Gastrocnemius medialis (tissue), 4 donors: ENCODE measurements at regions not wholly inside any gene's neighbourhood (a gene's known extent, or its start where the extent isn't known, plus 50 kb on each side); places are given as distances from the start of the nearest gene placed in this dataset.
"Not testable (repeated sequence)": the region's sequence is repeated elsewhere in the genome, so short reads cannot be mapped to it uniquely, and the experiment has no call there.

Experiments
- ATAC-seq, 2 donors: fragments of 150-250 bp; one replicate each; pipeline ENCODE4 v1.9.1; 2016
- DNase-seq, 2 donors: peaks; one replicate each; pipeline ENCODE4 v3.0.0-alpha.2; 2019
- H3K27ac ChIP-seq, 4 donors: fragments of 200-600 bp; sonication (generic); 1 replicate in 1 of 4; 2 replicates in 3 of 4; pipeline ENCODE4 v1.5.1; 2016 to 2018; ENCODE audit warnings: mild to moderate bottlenecking in 2 of 4, moderate library complexity in 1 of 4
- H3K27me3 ChIP-seq, 3 donors: fragments of 200-600 bp; sonication (generic) in 2 of 3; 1 replicate in 1 of 3; 2 replicates in 2 of 3; pipeline versions ENCODE4 v1.5.1 to v1.6.0; 2016 to 2019; ENCODE audit warnings: mild to moderate bottlenecking in 1 of 3, moderate library complexity in 1 of 3
- H3K36me3 ChIP-seq, 2 donors: fragments of 200-600 bp; sonication (generic) in 1 of 2; one replicate each; pipeline ENCODE4 v1.5.1; 2017 to 2018
- H3K4me1 ChIP-seq, 2 donors: fragments of 200-600 bp; sonication (generic) in 1 of 2; one replicate each; pipeline ENCODE4 v1.5.1; 2016 to 2017; ENCODE audit warnings: mild to moderate bottlenecking in 2 of 2
- H3K4me3 ChIP-seq, 4 donors: fragments of 200-600 bp; sonication (generic) in 3 of 4; 1 replicate in 1 of 4; 2 replicates in 3 of 4; pipeline ENCODE4 v1.5.1; 2016 to 2019; ENCODE audit warnings: mild to moderate bottlenecking in 2 of 4
- H3K9me3 ChIP-seq, 3 donors: fragments of 200-600 bp; sonication (generic) in 2 of 3; 1 replicate in 1 of 3; 2 replicates in 2 of 3; pipeline ENCODE4 v1.5.1; 2016 to 2019
- POLR2A ChIP-seq, 2 donors: fragments of 450-650 bp; IDR thresholded peaks; one replicate each; pipeline ENCODE4 v1.6.1; 2017; ENCODE audit warnings: antibody characterized with exemption in 2 of 2, mild to moderate bottlenecking in 2 of 2, moderate library complexity in 2 of 2
- in situ Hi-C, 4 donors: fragments of 200-750 bp; cut with MboI; loops; one replicate each; pipeline versions ENCODE4 v1.15.0 to v1.8.0; 2017; ENCODE audit warnings: low sequenced_read_pairs in 4 of 4
- intact Hi-C: fragments of 100-400 bp; cut with DNase I; formaldehyde crosslinking; loops from one replicate; pipeline ENCODE4 v1.15.1; 2023; ENCODE audit warnings: low total_unique reads
- TF ChIP-seq, protein P1 (sequence below), 5 experiments: fragments of 450-650 bp in 3 of 5; fragments of 200-600 bp in 2 of 5; sonication (generic) in 2 of 5; IDR thresholded peaks in 4 of 5; conservative IDR thresholded peaks in 1 of 5; 1 replicate in 4 of 5; 2 replicates in 1 of 5; pipeline ENCODE4 v1.5.1; 2016 to 2019; ENCODE audit warnings: antibody characterized with exemption in 5 of 5, mild to moderate bottlenecking in 3 of 5, moderate library complexity in 3 of 5

DNA sequence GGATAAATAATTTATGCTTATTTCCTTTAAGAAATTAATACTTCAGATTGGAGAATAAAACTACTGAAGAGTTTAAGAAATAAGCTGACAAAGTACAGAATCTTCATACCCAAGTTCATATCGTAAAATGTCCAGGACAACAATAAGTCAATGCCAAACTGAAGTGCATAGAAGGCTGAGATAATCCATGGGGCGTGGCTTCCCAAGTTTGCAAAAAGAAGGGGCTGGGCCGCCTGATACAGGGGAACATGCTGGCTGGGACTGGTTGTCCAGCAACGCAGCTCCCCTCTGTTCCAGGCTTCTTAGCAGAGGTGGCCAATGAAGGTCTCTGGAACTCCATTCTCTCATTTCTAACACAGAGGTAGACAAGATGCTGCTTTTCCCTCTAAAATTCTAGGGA is 189.5 kb upstream of the SPOPL start:
- in situ Hi-C loops (no loop called here), intact Hi-C loops (no loop called here)
- ATAC-seq (no peak), DNase-seq (no peak)
- Histone ChIP-seq H3K4me1 (no peaks in the 10 kb centered on the region), H3K4me3 (no peak overlapping the region), H3K36me3 (no peaks in the 10 kb centered on the region), H3K27me3 (no peaks in the 10 kb centered on the region), H3K27ac (no peak overlapping the region), H3K9me3 (no peaks in the 10 kb centered on the region)
- no peak for TF ChIP-seq POLR2A (IDR thresholded peaks at IDR 0.05)
- TF ChIP-seq, protein P1, sequence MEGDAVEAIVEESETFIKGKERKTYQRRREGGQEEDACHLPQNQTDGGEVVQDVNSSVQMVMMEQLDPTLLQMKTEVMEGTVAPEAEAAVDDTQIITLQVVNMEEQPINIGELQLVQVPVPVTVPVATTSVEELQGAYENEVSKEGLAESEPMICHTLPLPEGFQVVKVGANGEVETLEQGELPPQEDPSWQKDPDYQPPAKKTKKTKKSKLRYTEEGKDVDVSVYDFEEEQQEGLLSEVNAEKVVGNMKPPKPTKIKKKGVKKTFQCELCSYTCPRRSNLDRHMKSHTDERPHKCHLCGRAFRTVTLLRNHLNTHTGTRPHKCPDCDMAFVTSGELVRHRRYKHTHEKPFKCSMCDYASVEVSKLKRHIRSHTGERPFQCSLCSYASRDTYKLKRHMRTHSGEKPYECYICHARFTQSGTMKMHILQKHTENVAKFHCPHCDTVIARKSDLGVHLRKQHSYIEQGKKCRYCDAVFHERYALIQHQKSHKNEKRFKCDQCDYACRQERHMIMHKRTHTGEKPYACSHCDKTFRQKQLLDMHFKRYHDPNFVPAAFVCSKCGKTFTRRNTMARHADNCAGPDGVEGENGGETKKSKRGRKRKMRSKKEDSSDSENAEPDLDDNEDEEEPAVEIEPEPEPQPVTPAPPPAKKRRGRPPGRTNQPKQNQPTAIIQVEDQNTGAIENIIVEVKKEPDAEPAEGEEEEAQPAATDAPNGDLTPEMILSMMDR (IDR thresholded peaks at IDR 0.05 in 4 of 5, conservative IDR thresholded peaks at IDR 0.05 in 1 of 5), result no peak

DNA sequence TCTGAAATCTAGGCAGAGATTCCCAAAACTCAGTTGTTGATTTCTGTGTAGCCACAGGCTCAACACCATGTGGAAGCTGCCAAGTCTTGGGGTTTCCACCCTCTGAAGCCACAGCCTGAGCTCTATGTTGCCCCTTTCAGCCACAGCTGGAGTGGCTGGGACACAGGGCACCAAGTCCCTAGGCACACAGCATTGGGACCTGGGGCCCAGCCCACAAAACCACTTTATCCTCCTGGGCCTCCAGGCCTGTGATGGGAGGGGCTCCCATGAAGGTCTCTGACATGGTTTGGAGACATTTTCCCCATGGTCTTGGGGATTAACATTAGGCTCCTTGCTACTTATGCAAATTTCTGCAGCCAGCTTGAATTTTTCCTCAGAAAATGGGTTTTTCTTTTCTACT is 186.0 kb upstream of the SPOPL start:
- intact Hi-C loops, in situ Hi-C loops, ATAC-seq: not testable (repeated sequence)

DNA sequence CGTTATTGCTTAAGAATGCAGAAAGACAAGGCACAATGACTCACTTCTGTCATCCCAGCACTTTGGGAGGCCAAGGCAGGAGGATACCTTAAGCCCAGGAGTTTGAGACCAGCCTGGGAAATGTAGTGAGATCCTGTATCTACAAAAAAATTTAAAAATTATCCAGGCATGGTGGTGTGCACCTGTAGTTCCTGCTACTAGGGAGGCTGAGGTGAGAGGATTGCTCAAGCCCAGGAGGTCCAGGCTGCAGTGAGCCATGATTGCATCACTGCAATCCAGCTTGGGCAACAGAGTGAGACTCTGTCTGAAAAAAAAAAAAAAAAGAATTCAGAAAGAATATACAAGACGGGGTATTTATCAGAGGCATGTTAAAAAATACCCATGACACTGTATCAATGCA is 182.0 kb upstream of the SPOPL start:
- no peaks in the 10 kb centered on the region for H3K9me3 ChIP-seq
- no peaks in the 10 kb centered on the region for H3K36me3 ChIP-seq
- intact Hi-C loops, result no loop called here
- no peaks in the 10 kb centered on the region for H3K4me1 ChIP-seq
- no peak overlapping the region for H3K27ac ChIP-seq
- DNase-seq, result no peak
- in situ Hi-C loops, result no loop called here
- TF ChIP-seq POLR2A (IDR thresholded peaks at IDR 0.05), result no peak
- TF ChIP-seq, protein P1 (IDR thresholded peaks at IDR 0.05 in 4 of 5, conservative IDR thresholded peaks at IDR 0.05 in 1 of 5), result no peak
- no peaks in the 10 kb centered on the region for H3K27me3 ChIP-seq
- no peak overlapping the region for H3K4me3 ChIP-seq
- ATAC-seq, result no peak

More for the DNA sequence above, 186.0 kb upstream of the SPOPL start:
- H3K9me3 ChIP-seq, H3K4me3 ChIP-seq, H3K36me3 ChIP-seq, H3K4me1 ChIP-seq, H3K27ac ChIP-seq, H3K27me3 ChIP-seq, DNase-seq: not testable (repeated sequence)

DNA sequence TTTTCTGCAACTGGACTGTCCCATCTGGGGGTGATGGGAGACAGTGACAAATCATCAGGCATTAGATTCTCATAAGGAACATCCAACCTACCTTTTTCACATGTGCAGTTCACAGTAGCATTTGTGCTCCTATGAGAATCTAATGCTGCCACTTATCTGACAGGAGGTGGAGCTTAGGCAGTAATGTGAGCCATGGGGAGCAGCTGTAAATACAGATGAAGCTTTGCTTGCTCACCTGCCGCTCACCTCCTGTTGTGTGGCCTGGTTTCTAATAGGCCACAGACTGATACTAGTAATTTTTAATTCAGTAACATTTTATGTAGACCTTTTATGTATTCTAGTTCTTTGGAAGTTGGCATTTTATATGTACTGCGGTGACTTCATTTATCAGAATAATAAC is 180.1 kb upstream of the SPOPL start:
- H3K27ac ChIP-seq, result no peak overlapping the region
- H3K9me3 ChIP-seq, result no peaks in the 10 kb centered on the region
- intact Hi-C loops (no loop called here), in situ Hi-C loops (no loop called here)
- ATAC-seq (no peak), DNase-seq (no peak)
- no peaks in the 10 kb centered on the region for H3K27me3 ChIP-seq
- H3K4me1 ChIP-seq, result no peaks in the 10 kb centered on the region
- H3K36me3 ChIP-seq, result no peaks in the 10 kb centered on the region
- no peak overlapping the region for H3K4me3 ChIP-seq
- TF ChIP-seq, protein P1 (IDR thresholded peaks at IDR 0.05 in 4 of 5, conservative IDR thresholded peaks at IDR 0.05 in 1 of 5), result no peak
- no peak for TF ChIP-seq POLR2A (IDR thresholded peaks at IDR 0.05)

DNA sequence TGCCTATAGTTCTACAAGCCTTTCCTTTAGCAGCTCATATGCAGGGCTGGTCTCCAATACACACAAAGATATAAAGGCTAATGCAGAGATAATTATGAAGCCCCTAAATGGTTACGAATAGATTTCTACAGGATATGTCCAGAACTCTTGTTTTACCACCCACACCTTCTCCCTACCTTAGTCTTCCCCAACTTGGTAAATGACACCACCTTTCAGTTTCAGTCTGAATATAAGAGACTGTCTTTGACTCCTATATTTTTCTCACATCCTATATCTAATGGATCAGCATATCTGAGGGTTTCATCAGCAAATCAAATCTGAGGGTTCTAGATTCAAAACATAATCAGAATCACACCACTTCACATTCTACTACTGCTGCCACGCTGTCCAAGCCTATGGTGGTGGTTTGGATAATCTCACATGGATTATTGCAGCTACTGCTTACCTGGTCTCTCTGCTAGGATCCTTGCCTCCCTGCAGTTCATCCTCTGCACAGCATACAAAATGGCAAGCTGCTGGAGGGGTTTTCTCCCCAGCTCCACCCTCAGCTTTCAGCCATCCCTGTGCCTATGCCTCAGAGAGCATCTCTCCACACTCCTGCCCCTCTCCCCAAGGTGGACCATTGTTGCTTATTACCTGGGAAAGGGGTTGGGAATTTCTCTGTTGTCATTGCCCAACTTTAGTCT is 178.0 kb upstream of the SPOPL start:
- DNase-seq, result no peak
- ATAC-seq, result no peak
- no peak overlapping the region for H3K4me3 ChIP-seq

More for the DNA sequence above, 178.0 kb upstream of the SPOPL start:
- Histone ChIP-seq H3K9me3 (no peaks in the 10 kb centered on the region), H3K27ac (no peak overlapping the region), H3K4me1 (no peaks in the 10 kb centered on the region), H3K36me3 (no peaks in the 10 kb centered on the region), H3K27me3 (no peaks in the 10 kb centered on the region)
- in situ Hi-C loops, result no loop called here
- no peak for TF ChIP-seq POLR2A (IDR thresholded peaks at IDR 0.05)
- TF ChIP-seq, protein P1 (IDR thresholded peaks at IDR 0.05 in 4 of 5, conservative IDR thresholded peaks at IDR 0.05 in 1 of 5), result no peak
- intact Hi-C loops, result no loop called here
